GM12878 (cell line): ENCODE measurements at regions not wholly inside any gene's neighbourhood (a gene's known extent, or its start where the extent isn't known, plus 50 kb on each side); places are given as distances from the start of the nearest gene placed in this dataset.

Source experiments
- ELK1 ChIP-seq: IDR thresholded peaks from 2 replicates; pipeline ENCODE4 v1.6.1; 2012; ENCODE audit warnings: low read depth, low read length, improper control_type of control experiment
- NBN ChIP-seq: fragments of 450-650 bp; IDR thresholded peaks from 2 replicates; pipeline ENCODE4 v1.6.1; 2016
- TF ChIP-seq, protein P1 (sequence below): IDR thresholded peaks from 2 replicates; pipeline ENCODE4 v1.6.1; 2012; ENCODE audit warnings: low read depth, low read length, improper control_type of control experiment

DNA sequence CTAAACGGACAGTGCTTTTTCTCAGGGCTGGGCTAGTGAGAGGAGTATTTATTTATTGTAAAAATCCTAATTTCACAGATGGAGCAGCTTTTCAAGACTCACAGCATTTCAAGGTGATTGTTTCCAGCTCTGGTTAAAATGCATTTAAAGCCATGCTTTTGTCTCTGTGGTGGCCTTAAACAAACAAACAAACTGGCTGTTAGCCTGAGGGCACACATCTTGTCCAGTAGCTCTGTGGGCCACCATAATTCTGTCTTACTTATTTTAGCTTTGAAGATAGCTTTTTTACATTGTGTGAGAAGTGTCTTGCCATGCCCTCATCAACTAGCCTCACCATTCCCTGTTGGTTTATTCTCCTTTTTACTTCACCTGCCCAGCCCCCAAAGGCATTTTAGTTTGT, 218.2 kb downstream of the PSAT1 start:
- TF ChIP-seq ELK1 (no peak), NBN (no peak)
- TF ChIP-seq, protein P1, sequence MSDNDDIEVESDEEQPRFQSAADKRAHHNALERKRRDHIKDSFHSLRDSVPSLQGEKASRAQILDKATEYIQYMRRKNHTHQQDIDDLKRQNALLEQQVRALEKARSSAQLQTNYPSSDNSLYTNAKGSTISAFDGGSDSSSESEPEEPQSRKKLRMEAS: no peak
